ENCODE measurements at regions not wholly inside any gene's neighbourhood (a gene's known extent, or its start where the extent isn't known, plus 50 kb on each side); places are given as distances from the start of the nearest gene placed in this dataset.

- no peak for ATAC-seq
Observed at GRCh38 chr1:5748286-5749225, 243.7 kb downstream of the NPHP4 start.

GRCh38 chr1:5747426-5748285 is 244.6 kb downstream of the NPHP4 start:
- no peak for ATAC-seq

GRCh38 chr1:5746611-5747425 is 245.4 kb downstream of the NPHP4 start:
- no peak for ATAC-seq

- ATAC-seq, result peak; percentile 52 to 53
Observed at GRCh38 chr1:5745800-5746610, 246.2 kb downstream of the NPHP4 start.

DNA sequence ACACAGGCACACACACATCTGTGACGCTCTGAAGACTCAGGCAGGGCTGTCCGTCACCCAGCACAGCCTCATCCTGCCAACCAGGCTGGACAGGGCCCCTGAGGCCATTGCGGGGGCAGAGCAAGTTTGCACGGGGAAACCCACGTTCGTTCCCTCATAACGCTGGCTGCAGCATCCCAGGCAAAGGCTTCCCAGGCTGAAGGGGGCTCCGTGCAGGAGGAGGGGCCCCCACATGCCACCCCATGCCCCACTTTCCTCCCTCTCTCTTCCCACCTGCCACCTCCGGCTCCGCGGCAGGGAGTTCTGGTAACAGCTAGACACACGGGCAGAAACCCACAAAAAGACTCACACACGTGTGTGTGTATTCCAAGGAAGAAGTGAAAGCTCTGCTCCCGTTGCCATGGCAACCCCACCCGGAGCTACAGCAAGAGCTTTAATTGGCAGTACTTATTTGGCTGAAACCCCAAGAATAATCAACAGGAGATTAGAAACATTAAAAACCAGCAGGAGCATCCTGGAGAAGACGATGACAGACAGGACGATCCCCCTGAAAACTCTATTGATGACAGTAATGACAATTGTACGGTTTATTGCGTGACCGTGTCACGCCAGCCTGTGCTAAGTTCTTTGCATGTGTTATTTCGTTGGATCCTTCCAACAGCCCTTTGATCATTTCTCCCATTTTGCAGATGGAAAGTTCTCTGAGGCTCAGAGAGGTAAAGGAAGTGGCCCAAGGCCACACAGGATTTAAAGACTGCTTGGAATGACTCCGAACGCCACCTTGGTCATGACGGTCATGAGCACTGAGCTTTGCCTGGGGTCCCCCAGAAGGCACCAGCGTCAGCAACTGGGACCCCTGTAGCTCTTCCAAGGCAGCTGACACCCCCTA is 247.1 kb downstream of the NPHP4 start:
- ATAC-seq, result no peak

DNA sequence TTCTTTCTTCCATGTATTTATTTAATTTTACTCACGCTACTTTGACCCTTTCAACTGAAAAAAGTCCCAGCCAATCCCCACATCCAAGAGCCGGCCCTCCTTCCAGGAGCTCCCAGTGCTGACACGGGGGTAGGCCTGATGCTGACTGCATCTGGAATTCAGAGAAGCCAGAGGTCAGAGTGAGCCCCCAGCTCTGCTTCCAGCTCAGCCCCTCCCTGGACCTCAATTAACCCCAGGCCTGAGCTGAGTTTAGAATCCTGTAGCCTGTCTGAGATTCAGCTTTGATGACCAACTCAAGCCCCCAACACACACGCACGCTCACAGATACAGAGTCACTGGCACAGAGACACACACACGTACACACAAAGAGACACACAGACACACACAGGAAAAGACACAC is 247.9 kb downstream of the NPHP4 start:
- no peak for ATAC-seq

GRCh38 chr1:5743435-5744095 is 248.7 kb downstream of the NPHP4 start:
- no peak for ATAC-seq

- no peak for ATAC-seq
Observed at GRCh38 chr1:5742801-5743200, 249.4 kb downstream of the NPHP4 start.

DNA sequence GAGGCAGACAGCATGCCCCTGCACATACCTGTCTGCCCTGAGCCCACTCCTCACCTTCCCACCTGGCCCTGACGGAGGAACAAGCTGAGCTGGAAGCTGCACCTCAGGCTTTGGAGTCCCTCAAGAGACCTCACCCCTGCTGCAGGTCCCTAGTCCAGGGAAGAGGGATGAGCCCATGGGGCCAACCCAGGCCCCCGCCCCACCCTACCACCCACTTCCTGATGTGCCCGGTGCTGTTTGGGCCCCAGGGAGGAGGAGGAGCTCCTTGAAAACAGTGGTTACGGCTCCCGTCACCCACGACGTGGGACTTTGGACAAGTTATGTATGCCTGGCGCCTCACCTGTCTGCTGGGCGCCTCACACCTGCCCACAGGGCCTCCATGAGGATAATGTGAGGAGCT is 250.2 kb downstream of the NPHP4 start:
- ATAC-seq, result no peak

DNA sequence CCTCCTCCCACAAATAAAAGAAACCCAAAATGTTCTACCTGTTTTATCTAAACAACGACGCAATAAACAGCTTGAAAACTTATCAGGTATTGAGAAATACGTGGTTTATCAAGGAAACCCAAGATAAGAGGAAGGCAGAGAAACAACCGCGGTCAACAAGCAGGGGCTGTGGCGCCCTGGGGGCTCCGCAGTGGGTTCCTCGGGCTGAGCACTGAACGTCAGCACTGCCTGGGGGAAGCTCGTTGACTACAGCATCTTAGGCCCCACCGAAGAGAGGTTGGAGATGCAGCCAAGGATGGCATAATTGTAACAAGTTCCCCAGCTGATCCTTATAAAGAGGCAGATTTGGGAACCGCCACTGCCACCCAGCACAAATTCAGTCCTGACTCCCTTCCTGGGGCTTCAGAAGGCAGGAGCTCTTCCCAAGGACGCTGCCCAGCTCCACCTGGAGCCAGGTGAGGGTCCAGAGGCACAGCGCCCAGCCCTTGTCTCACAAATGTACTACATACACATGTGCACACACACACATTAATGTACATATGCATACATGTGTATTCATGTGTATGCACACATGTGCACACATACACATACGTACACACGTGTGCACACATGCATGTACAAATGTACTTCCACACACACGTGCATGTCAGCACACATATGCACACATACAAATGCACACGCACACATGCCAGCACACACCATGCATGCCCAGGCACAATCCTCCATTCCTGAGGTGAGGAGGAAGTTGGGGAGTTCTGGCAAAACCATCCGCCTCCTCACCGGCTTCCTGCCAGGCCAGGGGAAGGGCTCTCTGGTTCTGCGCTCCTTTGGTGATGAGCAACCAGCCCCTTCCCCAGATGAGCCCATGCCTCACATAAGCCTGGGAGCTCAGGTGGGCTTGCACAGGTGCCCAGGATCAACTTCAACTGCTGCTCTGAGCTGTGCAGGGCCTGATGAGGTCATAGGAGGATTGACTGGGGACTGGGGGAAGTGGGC is 251.1 kb downstream of the NPHP4 start:
- ATAC-seq, result no peak

- no peak for ATAC-seq
Observed at GRCh38 chr1:5740450-5740849, 251.8 kb downstream of the NPHP4 start.

DNA sequence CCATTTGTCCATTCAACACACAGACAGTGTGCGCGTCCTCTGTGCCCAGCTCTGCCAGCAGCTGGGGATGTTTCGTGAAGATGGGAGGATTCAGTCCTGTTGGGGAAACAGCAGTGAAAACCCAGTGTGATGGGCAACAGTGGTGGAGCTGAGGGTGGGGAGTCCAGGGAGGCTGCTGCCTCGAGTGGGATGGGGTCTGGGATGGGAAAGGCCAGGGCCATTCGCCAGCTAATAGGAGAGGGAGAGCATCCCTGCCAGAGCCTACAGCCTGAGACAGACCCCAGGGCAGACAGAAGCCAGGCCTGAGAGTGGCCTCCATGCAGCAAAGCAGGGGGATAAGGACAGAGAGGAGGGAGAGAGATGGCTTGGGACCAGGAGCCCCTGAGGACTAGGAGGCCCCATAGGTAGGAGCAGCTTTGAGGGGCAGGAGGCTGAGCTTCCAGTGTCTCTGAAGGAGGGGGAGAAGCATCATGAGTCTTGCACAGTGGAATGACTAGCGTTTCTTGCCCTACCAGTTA is 252.6 kb downstream of the NPHP4 start:
- ATAC-seq, result no peak

- no peak for ATAC-seq
Observed at GRCh38 chr1:5738911-5739462, 253.2 kb downstream of the NPHP4 start.

GRCh38 chr1:5737081-5737480 is 255.1 kb downstream of the NPHP4 start:
- ATAC-seq, result no peak

DNA sequence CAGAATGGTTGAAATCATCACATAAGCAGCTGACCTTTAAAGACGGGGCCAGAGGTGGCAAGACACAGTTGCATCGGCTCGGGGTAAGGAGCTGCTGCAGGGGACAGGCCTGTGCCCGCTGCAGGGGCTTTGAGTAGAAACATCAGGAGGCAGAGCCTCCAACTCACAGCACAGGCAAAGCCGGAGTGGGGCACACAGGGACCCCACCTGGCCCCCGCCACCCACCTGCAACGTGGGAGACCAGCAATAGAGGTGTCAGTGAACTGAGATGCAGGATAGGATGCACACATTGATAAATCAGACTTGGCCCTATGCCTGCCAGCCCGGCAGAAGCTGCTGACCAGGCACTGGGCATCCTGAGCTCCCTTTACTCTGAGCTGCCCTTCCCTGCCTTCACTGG is 257.2 kb downstream of the NPHP4 start:
- no peak for ATAC-seq

- no peak for ATAC-seq
Observed at GRCh38 chr1:5734414-5734813, 257.8 kb downstream of the NPHP4 start.

DNA sequence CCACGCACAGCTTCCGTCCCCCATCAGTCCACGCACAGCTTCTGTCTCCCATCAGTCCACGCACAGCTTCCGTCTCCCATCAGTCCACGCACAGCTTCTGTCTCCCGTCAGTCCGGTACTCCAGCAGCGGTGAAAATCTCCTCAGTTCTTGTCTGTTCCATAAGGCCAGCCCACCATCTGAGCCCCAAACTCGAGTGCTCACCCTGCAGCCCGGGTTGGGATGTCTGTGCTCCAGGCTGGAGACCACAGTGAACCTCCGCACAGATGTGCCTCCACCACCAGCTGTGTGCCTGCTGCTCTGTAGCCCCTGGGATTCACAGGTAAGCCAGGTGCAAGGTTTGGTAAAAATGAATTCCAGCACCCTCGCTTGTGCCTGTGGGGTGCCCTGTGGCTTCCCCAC is 258.6 kb downstream of the NPHP4 start:
- ATAC-seq, result no peak

DNA sequence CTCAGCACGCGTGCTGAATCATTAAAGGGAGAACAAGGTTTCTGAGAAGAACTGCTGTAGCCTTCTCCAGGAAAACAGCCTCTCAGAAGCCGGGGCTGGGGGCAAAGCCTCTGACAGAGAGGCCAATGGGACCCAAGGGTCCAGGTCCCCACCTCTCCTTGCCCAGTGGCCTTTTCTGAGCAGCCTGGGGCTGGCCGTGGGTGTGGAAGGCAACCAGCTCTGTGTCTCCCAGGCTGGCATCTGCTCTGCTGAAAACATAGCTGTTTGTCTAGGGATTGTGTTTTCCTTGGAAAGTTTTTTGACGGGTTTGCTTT is 261.2 kb downstream of the NPHP4 start:
- no peak for ATAC-seq
